GM12892 (cell line): ENCODE measurements at regions not wholly inside any gene's neighbourhood (a gene's known extent, or its start where the extent isn't known, plus 50 kb on each side); places are given as distances from the start of the nearest gene placed in this dataset.
"Not testable (repeated sequence)": the region's sequence is repeated elsewhere in the genome, so short reads cannot be mapped to it uniquely, and the experiment has no call there.

Experiments
- DNase-seq: peaks from one replicate; pipeline ENCODE4 v3.0.0; 2011; ENCODE audit not compliant: insufficient read length
- FAIRE-seq: peaks from 2 replicates; lab custom pipeline; 2011; peaks lifted over from hg19 to GRCh38; lab: Jason Lieb, UNC
- POLR2A ChIP-seq: IDR thresholded peaks from 2 replicates; pipeline ENCODE4 v1.6.1; 2011; ENCODE audit warnings: low read depth, low read length, control low read depth
- POLR2AphosphoS5 ChIP-seq: IDR thresholded peaks from 2 replicates; pipeline ENCODE4 v1.6.1; 2011; ENCODE audit warnings: low read depth, low read length, control low read depth
- TAF1 ChIP-seq: IDR thresholded peaks from 2 replicates; pipeline ENCODE4 v1.6.1; 2011; ENCODE audit warnings: low read depth, mild to moderate bottlenecking, control low read depth, low read length, borderline replicate concordance

DNA sequence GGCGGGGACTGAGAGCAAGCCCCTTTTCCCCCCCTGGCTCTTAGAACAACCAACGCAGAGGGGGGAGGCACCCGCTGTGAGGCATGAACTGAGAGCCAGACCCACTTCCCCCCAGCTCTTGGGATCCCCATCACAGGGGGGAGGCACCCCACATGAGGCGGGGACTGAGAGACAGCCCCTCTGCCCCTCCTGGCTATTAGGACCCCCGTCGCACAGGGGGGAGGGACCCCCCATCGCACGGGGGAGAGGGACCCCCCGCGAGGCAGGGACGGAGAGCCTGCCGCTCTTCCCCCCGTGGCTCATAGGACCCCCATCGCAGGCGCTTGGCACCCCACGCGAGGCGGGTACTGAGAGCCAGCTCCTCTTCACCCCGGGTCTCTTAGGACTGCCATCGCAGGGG lies 195.8 kb upstream of the PZP start:
- TF ChIP-seq TAF1, result no peak
- TF ChIP-seq POLR2AphosphoS5, result no peak
- no peak for TF ChIP-seq POLR2A
- FAIRE-seq, result no peak
- DNase-seq, result no peak

DNA sequence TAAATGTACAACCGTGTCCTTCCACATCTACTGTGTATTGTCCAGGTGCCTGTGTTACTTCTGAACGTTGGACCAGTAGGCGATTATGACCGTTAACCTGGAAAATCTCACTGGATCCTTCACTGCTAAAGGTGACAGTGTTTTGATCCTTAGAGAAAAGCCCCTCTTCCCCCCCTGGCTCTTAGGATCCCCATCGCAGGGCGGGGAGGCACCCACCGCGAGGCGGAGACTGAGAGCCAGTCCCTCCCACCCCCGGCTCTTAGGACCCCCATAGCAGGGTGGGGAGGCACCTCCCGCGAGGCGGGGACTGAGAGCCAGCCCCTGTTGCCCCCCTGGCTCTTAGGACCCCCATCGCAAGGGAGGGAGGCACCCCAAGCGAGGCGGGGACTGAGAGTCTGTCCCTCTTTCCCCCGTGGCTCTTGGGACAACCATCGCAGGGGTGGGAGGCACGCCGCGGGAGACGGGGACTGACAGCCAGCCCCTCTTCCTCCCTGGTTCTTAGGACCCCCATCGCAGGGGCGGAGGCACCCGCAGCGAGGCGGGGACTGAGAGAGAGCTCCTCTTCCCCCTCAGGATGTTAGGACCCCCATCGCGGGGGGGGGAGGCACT lies 194.3 kb upstream of the PZP start:
- FAIRE-seq, DNase-seq: not testable (repeated sequence)

DNA sequence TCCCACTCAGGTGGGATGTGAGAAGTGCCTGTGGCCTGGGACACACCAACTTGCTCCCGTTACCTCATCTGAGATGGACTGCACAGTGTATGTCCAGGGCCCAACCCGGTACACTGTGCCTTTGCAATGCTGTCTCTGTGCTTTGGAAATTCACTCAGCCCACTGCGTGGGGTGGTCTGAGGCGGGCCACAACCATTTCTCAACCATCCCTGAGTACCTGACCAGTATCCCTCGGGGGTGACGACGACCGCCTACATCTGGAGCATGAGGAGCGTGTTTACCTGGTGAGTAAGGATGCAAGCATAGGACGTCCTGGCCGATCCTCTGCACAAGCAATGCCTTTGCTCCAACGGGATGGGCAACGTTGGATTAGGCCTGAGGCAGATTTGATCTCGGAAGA lies 188.2 kb upstream of the PZP start:
- not testable (repeated sequence) for DNase-seq

DNA sequence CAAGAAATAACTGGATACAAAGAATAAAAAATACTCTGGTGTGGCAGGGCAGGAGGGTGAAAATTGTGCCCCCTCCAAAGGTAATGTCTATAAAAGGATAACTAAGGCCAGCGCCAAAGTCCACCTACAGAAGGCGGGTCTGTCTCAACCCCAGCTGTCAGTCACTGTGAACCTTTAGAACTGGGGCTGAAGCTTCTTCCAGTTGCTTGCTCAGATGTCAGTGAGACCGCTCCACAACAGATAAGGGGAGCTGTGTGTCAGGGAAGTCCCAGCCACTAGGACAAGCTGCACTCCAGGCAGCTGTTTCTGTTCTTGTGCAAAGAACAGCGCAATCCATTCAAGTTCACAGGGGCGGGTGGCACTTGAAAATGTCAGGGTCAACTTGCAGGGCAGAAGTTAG lies 187.0 kb upstream of the PZP start:
- FAIRE-seq, DNase-seq: not testable (repeated sequence)

More for the DNA sequence above, 188.2 kb upstream of the PZP start:
- FAIRE-seq, result not testable (repeated sequence)

DNA sequence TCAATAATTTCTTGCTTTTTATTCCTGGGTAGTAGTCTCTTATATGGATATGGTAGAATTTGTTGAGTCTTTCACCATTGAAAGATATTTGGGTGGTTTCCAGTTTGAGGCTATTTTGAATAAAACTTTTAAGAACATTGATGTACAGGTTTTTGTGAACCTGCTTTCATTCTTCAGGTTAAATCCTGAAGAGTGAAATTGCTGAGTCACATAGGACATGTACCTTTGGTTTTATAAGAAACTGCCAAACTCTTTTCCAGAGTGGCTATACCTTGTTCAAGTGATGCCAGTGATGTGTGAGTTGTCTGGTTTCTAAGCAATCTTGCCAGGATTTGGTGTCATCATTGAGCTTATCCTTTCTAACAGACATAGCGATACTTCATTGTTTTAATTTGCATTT lies 184.6 kb upstream of the PZP start:
- TF ChIP-seq TAF1, result no peak
- DNase-seq (no peak), FAIRE-seq (no peak)

DNA sequence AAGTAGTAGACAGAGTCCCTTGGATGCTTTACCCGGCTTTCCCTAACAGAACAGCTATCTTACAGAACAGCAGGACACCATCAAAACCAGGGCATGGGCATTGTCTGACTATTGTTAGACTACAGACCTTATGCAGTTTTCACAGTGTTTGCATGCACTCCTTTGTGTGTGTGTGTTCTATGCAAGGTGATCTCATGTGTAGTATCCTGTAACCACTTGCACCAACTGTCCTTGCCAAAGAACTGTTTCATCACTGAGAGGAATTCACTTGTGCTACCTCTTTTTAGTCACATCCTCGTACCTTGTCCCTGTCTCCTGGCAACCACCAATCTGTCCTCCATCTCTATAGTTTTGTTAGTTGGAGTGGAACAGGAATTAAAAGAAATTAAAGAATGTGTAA lies 183.6 kb upstream of the PZP start:
- FAIRE-seq, result no peak

DNA sequence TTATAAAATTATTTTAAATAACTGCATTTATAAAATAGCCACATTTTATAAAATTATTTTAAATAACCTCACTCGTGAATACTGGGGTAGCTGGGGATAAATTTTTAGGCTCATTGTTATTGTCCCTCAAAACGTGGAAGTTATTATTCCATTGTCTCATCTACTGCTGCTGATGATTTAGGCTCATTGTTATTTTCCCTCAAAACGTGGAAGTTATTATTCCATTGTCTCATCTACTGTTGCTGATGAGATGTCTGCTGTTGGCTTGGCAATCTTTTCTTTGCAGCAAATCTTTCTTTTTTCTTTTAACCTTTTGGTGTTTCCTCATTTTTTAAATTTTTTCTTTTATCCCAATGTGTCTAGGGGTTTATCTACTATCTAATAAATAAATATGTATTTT lies 182.6 kb upstream of the PZP start:
- FAIRE-seq (no peak), DNase-seq (no peak)
- TF ChIP-seq POLR2AphosphoS5, result no peak
- no peak for TF ChIP-seq POLR2A
- no peak for TF ChIP-seq TAF1

More for the DNA sequence above, 183.6 kb upstream of the PZP start:
- DNase-seq, result no peak
- TF ChIP-seq TAF1 (no peak), POLR2AphosphoS5 (no peak), POLR2A (no peak)

DNA sequence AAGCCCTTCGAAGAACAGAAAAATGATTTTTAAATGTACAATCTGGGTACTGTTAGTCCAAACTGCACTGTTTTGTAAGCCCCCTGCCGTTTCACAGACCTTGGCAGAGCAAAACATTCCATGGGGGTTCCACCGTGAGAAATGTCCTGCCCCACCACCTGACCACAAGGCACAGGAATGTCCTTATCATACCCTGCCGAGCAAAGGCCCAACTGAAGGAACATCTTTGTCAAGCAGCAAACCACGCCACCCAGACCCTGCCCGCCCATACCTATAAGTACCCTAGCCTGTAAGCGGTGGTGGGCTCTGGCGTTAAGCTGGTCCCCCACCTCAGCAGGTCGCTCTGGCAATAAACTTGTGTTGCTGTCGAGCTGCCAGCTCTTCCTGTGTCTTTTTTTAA lies 181.6 kb upstream of the PZP start:
- no peak for TF ChIP-seq POLR2AphosphoS5
- TF ChIP-seq POLR2A, result no peak
- TF ChIP-seq TAF1, result no peak
- FAIRE-seq, result no peak
- DNase-seq, result no peak

DNA sequence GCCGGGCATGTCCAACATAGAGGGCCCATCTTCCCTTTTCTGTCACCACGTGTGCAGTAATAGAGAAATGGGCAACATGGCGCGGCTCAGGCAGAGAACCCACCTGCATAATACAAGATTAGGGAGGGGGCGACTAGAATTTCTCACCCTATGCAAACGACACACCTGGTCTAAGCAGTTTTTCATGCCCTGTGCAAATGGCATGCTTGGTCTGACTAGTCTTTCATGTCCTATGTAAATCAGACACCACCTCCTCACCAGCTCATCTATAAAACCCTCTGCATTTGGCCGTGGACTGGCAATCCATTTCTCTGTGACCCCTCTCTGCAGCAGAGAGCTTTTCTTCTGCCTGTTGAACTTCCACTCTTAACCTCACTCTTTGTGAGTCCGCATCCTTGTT lies 180.2 kb upstream of the PZP start:
- no peak for TF ChIP-seq POLR2AphosphoS5
- no peak for TF ChIP-seq POLR2A
- TF ChIP-seq TAF1, result no peak
- DNase-seq (no peak), FAIRE-seq (peak; percentile 79)

DNA sequence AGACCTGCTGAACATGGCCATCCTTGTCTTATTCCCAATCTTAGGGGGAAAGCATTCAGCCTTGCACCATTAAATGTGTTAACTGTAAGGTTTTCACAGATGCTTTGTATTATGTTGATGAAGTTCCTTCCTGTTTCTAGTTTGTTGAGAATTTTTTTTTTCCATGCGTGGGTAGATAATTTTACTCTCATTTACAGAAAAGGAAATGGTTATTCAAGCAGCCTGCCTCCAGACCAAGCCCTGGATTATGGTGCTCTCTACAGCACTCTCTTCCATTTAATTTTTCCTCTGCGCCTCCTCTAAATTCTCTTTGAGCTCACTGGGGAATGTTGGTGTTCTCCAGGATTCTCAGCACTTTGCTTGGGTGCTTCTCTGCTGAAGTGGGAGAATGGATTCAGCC lies 179.3 kb upstream of the PZP start:
- DNase-seq (no peak), FAIRE-seq (peak; percentile 14)
- TF ChIP-seq POLR2AphosphoS5 (no peak), TAF1 (no peak), POLR2A (no peak)

DNA sequence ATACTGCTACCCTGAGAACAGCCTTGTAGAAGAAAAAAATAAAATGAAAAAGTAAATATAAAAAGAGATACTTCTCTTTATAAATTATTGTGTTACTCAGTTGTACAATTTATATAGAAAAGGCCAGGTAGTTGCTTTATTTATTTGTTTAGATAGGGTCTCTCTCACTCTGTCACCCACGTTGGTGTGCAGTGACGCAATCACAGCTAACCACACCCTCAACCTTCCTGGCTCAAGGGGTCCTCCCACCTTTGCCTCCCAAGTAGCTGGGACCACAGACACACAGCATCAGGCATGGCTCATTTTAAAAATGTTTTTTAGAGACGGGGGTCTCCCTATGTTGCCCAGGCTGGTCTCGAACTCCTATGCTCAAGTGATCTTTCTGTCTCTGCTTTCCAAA lies 175.4 kb upstream of the PZP start:
- FAIRE-seq, result no peak
- no peak for TF ChIP-seq POLR2AphosphoS5
- TF ChIP-seq POLR2A, result no peak
- TF ChIP-seq TAF1, result no peak
- no peak for DNase-seq

DNA sequence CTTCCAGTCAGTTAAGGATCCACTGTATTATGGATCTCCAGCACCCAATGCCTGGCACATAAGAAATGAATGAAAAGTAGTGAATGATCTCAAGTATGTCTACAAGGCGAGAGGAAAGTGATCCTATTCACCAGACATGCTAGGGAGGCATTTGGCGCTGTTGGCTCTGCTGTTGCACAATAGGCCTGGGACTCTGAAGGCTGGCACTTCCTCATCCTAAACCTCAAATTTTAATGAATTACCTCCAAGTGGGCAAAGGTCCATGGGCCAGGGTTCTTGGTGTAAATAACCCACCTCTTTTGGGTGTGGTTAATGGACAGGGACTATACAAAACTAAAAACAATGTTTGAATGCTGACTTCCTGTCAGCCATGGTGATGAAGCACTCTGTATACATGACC lies 173.4 kb upstream of the PZP start:
- TF ChIP-seq TAF1 (no peak), POLR2AphosphoS5 (no peak), POLR2A (no peak)

DNA sequence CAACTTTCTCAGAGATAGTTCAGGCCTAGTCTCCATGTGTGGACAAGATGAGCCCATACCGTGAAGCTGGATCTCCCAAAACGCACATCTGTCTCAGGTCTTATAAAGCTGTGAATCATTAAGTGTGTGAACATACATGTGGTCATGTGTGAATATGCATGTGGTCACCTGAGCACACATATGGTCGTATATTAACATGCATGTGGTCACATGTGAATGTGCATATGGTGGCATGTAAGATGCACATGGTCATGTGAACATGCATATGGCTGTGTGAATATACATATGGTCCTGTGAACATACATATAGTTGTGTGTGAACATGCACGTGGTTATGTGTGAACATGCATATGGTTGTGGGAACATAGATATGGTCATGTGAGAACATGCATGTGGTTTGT lies 172.5 kb upstream of the PZP start:
- TF ChIP-seq TAF1 (no peak), POLR2AphosphoS5 (no peak), POLR2A (no peak)
- DNase-seq, result no peak
- FAIRE-seq, result no peak

More for the DNA sequence above, 173.4 kb upstream of the PZP start:
- DNase-seq (no peak), FAIRE-seq (no peak)
